Mesothelial cell of epicardium (in vitro differentiated cells): ENCODE measurements at regions not wholly inside any gene's neighbourhood (a gene's known extent, or its start where the extent isn't known, plus 50 kb on each side); places are given as distances from the start of the nearest gene placed in this dataset.

ENCODE experiments used
- DNase-seq, 2 experiments: peaks; one replicate each; pipeline ENCODE4 v3.0.0; 2021; ENCODE audit warnings: low spot score in 2 of 2; ENCODE audit not compliant: unreplicated experiment in 2 of 2
- H3K27ac Mint-ChIP-seq: 2 replicates; pipeline ENCODE4 v1.8.0; 2021; ENCODE audit warnings: mixed read lengths
- H3K27me3 Mint-ChIP-seq: 2 replicates; pipeline ENCODE4 v1.8.0; 2021; ENCODE audit warnings: low read depth, mixed read lengths
- H3K36me3 Mint-ChIP-seq: 2 replicates; pipeline ENCODE4 v1.8.0; 2021; ENCODE audit warnings: mixed read lengths
- H3K4me1 Mint-ChIP-seq: 2 replicates; pipeline ENCODE4 v1.8.0; 2021; ENCODE audit warnings: mixed read lengths
- H3K4me3 Mint-ChIP-seq: 2 replicates; pipeline ENCODE4 v1.8.0; 2021; ENCODE audit warnings: mild to moderate bottlenecking, moderate library complexity, mixed read lengths
- H3K9me3 Mint-ChIP-seq: 2 replicates; pipeline ENCODE4 v1.8.0; 2021; ENCODE audit warnings: mixed read lengths
- TF ChIP-seq, protein P1 (sequence below): fragments of 200-600 bp; sonication (generic); IDR thresholded peaks from one replicate; pipeline ENCODE4 v1.5.0; 2021; ENCODE audit warnings: antibody characterized with exemption; ENCODE audit not compliant: unreplicated experiment

DNA sequence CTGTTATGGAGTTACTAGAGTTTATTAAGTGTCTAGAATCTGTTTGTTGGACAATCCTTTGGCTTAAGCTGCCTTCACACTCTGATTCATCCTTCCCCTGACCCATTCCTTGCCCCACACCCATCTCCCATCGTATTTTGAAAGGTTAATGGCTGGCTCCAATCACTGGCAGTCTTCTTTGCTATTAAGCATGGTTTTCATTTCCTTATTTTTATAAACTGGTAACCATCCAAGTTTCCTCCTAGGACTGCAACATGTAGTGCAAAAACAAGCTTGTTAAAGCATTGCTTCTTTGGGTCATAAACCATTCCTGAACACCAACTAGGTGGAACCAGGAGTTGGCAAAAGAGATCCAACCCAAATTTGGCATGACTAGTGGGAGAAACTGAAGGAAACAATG is 148.4 kb downstream of the DTWD1 start:
- Mint-ChIP-seq H3K27me3 (no peaks in the 10 kb centered on the region), H3K4me3 (no peak overlapping the region), H3K27ac (no peak overlapping the region), H3K36me3 (peaks cover 9% of the 10 kb centered on the region), H3K9me3 (peaks cover 37% of the 10 kb centered on the region), H3K4me1 (no peaks in the 10 kb centered on the region)
- TF ChIP-seq, protein P1, sequence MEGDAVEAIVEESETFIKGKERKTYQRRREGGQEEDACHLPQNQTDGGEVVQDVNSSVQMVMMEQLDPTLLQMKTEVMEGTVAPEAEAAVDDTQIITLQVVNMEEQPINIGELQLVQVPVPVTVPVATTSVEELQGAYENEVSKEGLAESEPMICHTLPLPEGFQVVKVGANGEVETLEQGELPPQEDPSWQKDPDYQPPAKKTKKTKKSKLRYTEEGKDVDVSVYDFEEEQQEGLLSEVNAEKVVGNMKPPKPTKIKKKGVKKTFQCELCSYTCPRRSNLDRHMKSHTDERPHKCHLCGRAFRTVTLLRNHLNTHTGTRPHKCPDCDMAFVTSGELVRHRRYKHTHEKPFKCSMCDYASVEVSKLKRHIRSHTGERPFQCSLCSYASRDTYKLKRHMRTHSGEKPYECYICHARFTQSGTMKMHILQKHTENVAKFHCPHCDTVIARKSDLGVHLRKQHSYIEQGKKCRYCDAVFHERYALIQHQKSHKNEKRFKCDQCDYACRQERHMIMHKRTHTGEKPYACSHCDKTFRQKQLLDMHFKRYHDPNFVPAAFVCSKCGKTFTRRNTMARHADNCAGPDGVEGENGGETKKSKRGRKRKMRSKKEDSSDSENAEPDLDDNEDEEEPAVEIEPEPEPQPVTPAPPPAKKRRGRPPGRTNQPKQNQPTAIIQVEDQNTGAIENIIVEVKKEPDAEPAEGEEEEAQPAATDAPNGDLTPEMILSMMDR, result no peak
- DNase-seq, result no peak

DNA sequence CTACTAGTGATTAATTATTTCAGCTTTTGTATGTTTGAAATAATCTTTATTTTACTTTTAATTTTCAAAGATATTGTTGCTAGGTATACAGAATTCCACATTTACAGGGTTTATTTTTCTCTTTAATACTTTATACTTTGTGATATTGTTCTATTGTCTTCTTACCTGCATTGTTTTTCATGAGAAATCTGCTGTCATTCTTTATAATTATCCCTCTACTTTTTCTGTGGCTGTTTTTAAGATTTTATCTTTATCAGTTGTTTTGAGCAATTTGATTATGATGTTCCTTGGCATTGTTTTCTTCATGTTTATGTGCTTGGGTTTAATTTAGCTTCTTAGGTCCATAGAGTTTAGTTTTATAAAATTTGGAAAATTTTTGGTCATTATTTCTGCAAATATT is 168.6 kb downstream of the DTWD1 start:
- no peak for DNase-seq
- no peaks in the 10 kb centered on the region for H3K27me3 Mint-ChIP-seq
- H3K4me3 Mint-ChIP-seq, result no peak overlapping the region
- peaks cover 13% of the 10 kb centered on the region for H3K36me3 Mint-ChIP-seq
- H3K9me3 Mint-ChIP-seq, result peaks cover 57% of the 10 kb centered on the region
- no peaks in the 10 kb centered on the region for H3K4me1 Mint-ChIP-seq
- H3K27ac Mint-ChIP-seq, result no peak overlapping the region
- TF ChIP-seq, protein P1, result no peak

DNA sequence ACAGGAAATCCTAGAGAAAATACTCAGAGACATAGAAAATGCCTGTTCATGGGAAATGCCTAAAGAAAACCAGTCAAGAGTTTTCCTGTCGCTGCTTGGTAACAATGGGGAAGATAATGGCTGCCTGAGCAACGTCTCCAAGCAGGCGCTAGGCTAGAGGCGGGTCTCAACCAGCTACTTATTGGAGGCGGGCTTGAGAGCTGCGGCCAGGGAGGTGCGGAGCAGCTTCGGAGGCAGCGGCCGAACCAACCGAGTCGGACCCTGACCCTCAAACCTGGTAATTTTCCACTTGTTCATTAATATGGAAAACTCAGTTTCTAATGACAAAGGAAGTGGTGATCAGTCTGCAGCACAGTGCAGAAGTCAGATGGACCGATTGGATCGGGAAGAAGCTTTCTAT is 173.1 kb downstream of the DTWD1 start:
- peaks cover 41% of the 10 kb centered on the region for H3K9me3 Mint-ChIP-seq
- no peaks in the 10 kb centered on the region for H3K27me3 Mint-ChIP-seq
- H3K4me1 Mint-ChIP-seq, result no peaks in the 10 kb centered on the region
- no peak for DNase-seq
- peaks cover 9% of the 10 kb centered on the region for H3K36me3 Mint-ChIP-seq
- TF ChIP-seq, protein P1, result no peak
- no peak overlapping the region for H3K27ac Mint-ChIP-seq
- no peak overlapping the region for H3K4me3 Mint-ChIP-seq

DNA sequence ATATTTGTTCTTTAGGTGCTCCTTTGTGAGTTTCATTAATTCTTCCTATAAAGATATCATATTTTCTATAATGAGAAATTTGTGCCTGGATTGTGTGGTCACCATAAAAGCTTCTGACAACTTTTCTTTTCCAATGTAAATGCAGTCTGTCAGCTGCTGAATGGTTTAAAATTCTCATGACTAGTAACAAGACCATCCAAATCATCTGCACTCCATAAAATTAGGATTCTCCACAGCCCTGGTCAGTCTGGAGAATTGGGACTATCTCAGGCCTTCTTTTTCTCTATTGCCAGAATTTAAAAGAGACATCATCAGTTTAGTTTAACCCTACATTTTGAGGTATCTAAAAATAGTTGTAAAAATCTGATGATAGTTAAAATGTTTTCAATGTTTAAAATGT is 180.9 kb downstream of the DTWD1 start:
- Mint-ChIP-seq H3K27ac (no peak overlapping the region), H3K4me1 (no peaks in the 10 kb centered on the region), H3K36me3 (peaks cover 9% of the 10 kb centered on the region), H3K4me3 (no peak overlapping the region), H3K27me3 (no peaks in the 10 kb centered on the region), H3K9me3 (peaks cover 34% of the 10 kb centered on the region)
- TF ChIP-seq, protein P1, result no peak
- DNase-seq, result no peak
